Right atrium auricular region (tissue), 2 donors: ENCODE measurements at regions not wholly inside any gene's neighbourhood (a gene's known extent, or its start where the extent isn't known, plus 50 kb on each side); places are given as distances from the start of the nearest gene placed in this dataset.
A peak's percentile ranks its signal among the peaks of the same experiment; 100 is the strongest.

Source experiments
- DNase-seq: peaks from one replicate; pipeline ENCODE4 v3.0.0-alpha.2; 2019; ENCODE audit warnings: low spot score
- H3K27ac ChIP-seq, 2 donors: fragments of 200-600 bp; sonication (generic); 1 replicate in 1 of 2; 2 replicates in 1 of 2; pipeline ENCODE4 v1.5.1; 2016 to 2019
- H3K27me3 ChIP-seq, 2 donors: fragments of 200-600 bp; sonication (generic); one replicate each; pipeline versions ENCODE4 v1.5.1 to v1.6.0; 2017 to 2019
- H3K36me3 ChIP-seq: fragments of 200-600 bp; sonication (generic); one replicate; pipeline ENCODE4 v1.5.1; 2016
- H3K4me1 ChIP-seq, 2 donors: fragments of 200-600 bp; sonication (generic); one replicate each; pipeline versions ENCODE4 v1.5.1 to v1.6.0; 2017 to 2019
- H3K4me3 ChIP-seq, 2 donors: fragments of 200-600 bp; sonication (generic); 1 replicate in 1 of 2; 2 replicates in 1 of 2; pipeline ENCODE4 v1.5.1; 2017 to 2019; ENCODE audit warnings: mild to moderate bottlenecking in 1 of 2, moderate library complexity in 1 of 2
- H3K9me3 ChIP-seq, 2 donors: fragments of 200-600 bp; sonication (generic); one replicate each; pipeline ENCODE4 v1.5.1; 2019
- TF ChIP-seq, protein P1 (sequence below), 2 donors: fragments of 200-600 bp; sonication (generic); IDR thresholded peaks; one replicate each; pipeline ENCODE4 v1.5.1; 2019; ENCODE audit warnings: antibody characterized with exemption in 2 of 2

DNA sequence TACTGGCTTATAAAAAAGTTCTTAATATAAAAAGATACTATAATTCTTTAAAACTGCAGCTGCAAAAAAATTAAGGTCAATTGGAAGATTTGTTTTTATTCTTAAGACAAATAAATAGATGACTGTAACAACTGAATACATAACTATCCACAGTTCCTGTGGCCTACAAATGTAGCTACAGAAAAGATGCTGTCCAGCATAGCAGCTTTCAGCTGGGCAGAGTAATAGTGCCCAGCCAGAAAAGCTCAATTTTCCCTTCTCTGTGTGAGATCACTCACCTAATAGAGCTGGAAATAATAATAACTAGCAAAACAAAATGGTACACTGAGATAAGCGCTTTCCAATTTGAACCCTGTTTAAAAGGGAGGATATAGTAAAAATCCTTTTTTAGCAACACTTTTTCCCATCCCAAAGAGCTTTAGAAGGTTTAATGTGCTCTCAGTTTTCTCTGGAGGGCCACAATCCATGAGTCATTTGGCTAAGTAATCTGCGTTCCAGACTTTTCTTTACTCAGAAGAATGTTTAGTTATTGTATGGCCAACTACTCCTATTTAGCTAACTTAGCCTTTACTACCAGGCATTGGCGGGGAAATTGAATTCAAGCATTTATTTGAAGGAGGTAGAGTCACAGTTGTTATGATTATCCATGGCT is 158.1 kb upstream of the SLC39A10 start:
- H3K4me3 ChIP-seq: no peak overlapping the region
- no peaks in the 10 kb centered on the region for H3K4me1 ChIP-seq
- no peaks in the 10 kb centered on the region for H3K36me3 ChIP-seq
- H3K9me3 ChIP-seq: no peaks in the 10 kb centered on the region
- TF ChIP-seq, protein P1, sequence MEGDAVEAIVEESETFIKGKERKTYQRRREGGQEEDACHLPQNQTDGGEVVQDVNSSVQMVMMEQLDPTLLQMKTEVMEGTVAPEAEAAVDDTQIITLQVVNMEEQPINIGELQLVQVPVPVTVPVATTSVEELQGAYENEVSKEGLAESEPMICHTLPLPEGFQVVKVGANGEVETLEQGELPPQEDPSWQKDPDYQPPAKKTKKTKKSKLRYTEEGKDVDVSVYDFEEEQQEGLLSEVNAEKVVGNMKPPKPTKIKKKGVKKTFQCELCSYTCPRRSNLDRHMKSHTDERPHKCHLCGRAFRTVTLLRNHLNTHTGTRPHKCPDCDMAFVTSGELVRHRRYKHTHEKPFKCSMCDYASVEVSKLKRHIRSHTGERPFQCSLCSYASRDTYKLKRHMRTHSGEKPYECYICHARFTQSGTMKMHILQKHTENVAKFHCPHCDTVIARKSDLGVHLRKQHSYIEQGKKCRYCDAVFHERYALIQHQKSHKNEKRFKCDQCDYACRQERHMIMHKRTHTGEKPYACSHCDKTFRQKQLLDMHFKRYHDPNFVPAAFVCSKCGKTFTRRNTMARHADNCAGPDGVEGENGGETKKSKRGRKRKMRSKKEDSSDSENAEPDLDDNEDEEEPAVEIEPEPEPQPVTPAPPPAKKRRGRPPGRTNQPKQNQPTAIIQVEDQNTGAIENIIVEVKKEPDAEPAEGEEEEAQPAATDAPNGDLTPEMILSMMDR (IDR thresholded peaks at IDR 0.05): no peak
- H3K27ac ChIP-seq: no peak overlapping the region
- DNase-seq: no peak
- no peaks in the 10 kb centered on the region for H3K27me3 ChIP-seq

GRCh38 chr2:195498176-195498575 is 158.8 kb upstream of the SLC39A10 start:
- H3K27me3 ChIP-seq: no peaks in the 10 kb centered on the region
- H3K27ac ChIP-seq: no peak overlapping the region
- H3K4me1 ChIP-seq: no peaks in the 10 kb centered on the region
- no peaks in the 10 kb centered on the region for H3K36me3 ChIP-seq
- no peak for DNase-seq
- TF ChIP-seq, protein P1 (IDR thresholded peaks at IDR 0.05): peak in 1 of 2 donors; percentile 51
- H3K4me3 ChIP-seq: no peak overlapping the region
- no peaks in the 10 kb centered on the region for H3K9me3 ChIP-seq

GRCh38 chr2:195496991-195497390 is 160.0 kb upstream of the SLC39A10 start:
- TF ChIP-seq, protein P1 (IDR thresholded peaks at IDR 0.05): no peak
- H3K4me3 ChIP-seq: no peak overlapping the region
- no peak overlapping the region for H3K27ac ChIP-seq
- no peak for DNase-seq
- no peaks in the 10 kb centered on the region for H3K27me3 ChIP-seq
- no peaks in the 10 kb centered on the region for H3K36me3 ChIP-seq
- H3K4me1 ChIP-seq: no peaks in the 10 kb centered on the region
- H3K9me3 ChIP-seq: no peaks in the 10 kb centered on the region

DNA sequence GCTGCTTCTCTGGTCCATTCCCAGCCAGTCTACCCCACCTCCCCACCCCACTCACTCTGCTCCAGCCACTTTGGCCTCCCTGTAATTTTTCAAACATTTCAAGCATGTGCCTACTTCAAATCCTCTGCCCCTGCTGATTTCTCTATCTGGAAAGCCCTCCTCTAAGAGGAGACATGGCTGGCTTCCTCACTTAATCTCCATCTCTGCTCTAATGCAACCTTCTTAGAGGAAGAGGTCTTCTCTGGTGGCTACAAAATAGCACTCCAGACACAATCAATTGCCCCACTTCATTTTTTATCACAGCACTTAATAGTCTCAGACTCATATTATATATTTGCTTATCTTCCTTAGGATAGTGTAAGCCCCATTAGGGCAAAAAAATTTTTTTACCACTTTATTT is 161.1 kb upstream of the SLC39A10 start:
- TF ChIP-seq, protein P1 (IDR thresholded peaks at IDR 0.05): no peak

GRCh38 chr2:195495351-195495750 is 161.7 kb upstream of the SLC39A10 start:
- Histone ChIP-seq H3K36me3 (no peaks in the 10 kb centered on the region), H3K4me1 (no peaks in the 10 kb centered on the region), H3K4me3 (no peak overlapping the region), H3K27ac (no peak overlapping the region), H3K27me3 (no peaks in the 10 kb centered on the region), H3K9me3 (no peaks in the 10 kb centered on the region)
- TF ChIP-seq, protein P1 (IDR thresholded peaks at IDR 0.05): no peak
- DNase-seq: no peak

More for the DNA sequence above, 161.1 kb upstream of the SLC39A10 start:
- H3K27me3 ChIP-seq: no peaks in the 10 kb centered on the region
- DNase-seq: no peak
- no peaks in the 10 kb centered on the region for H3K36me3 ChIP-seq
- no peak overlapping the region for H3K27ac ChIP-seq
- H3K4me1 ChIP-seq: no peaks in the 10 kb centered on the region
- no peak overlapping the region for H3K4me3 ChIP-seq
- no peaks in the 10 kb centered on the region for H3K9me3 ChIP-seq

DNA sequence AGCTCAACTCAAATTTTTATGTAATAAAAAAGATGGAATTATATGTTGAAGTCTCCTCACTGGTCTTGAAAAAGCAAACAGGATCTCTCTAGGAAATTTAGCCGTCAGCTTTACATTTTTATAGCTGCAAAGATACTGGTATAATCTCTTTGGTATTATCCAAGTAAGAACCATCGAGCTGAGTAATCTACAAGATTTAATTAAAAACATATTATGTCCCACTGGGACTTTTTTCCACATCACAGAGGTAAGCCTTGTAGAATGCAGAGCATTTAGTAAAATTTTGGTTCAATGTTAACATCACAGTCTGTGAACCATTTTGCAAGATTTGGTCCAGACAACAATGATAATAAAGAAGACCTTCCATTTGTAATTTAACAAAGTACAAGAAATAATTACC is 162.6 kb upstream of the SLC39A10 start:
- Histone ChIP-seq H3K9me3 (no peaks in the 10 kb centered on the region), H3K4me1 (no peaks in the 10 kb centered on the region), H3K36me3 (no peaks in the 10 kb centered on the region), H3K27ac (no peak overlapping the region), H3K4me3 (no peak overlapping the region), H3K27me3 (no peaks in the 10 kb centered on the region)
- TF ChIP-seq, protein P1 (IDR thresholded peaks at IDR 0.05): no peak
- DNase-seq: no peak
